HG03095 (cell line): ENCODE measurements at regions not wholly inside any gene's neighbourhood (a gene's known extent, or its start where the extent isn't known, plus 50 kb on each side); places are given as distances from the start of the nearest gene placed in this dataset.
"Not testable (repeated sequence)": the region's sequence is repeated elsewhere in the genome, so short reads cannot be mapped to it uniquely, and the experiment has no call there.

ENCODE experiments used
- ATAC-seq: cut with Tn5 transposase; IDR thresholded peaks from one replicate; pipeline ENCODE4 v1.9.1; 2021; ENCODE audit warnings: moderate library complexity; ENCODE audit not compliant: unreplicated experiment

DNA sequence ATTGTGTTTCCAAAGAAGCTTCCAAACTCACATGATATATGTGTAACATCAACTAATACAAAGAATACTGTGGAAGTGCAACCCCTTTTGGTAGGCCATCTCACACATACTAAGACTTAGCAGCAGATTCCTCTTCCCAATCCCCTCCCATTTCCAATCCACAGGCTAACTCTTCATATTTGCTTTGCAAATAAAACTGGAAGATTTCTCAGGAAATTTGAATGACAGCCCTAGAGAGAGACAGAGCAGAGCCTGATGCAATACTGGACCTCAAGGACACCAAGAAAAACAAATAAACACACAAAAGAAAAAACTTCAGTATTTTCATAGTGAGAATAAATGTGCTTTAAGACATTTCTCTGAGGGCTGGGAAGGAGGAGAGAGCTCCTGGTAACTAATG, 190.2 kb upstream of the BRINP3 start:
- no peak for ATAC-seq

DNA sequence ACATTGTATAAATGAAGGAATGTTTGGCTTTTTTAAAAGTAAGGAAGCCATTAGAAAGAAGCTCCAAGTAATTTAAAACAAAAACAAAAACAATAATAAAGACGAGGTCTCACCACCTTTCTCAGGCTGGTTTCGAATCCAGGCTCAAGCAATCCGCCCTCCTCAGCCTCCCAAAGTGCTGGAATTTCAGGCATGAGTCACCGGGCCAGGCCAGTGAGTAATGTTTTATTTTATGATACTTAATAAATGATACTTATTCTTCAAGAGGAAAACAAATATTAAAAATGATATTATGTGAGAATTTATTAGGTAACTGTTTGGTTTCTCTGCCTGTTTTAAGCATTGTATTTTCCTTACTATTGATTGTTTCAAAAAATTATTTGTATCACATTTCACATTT, 201.4 kb upstream of the BRINP3 start:
- no peak for ATAC-seq

DNA sequence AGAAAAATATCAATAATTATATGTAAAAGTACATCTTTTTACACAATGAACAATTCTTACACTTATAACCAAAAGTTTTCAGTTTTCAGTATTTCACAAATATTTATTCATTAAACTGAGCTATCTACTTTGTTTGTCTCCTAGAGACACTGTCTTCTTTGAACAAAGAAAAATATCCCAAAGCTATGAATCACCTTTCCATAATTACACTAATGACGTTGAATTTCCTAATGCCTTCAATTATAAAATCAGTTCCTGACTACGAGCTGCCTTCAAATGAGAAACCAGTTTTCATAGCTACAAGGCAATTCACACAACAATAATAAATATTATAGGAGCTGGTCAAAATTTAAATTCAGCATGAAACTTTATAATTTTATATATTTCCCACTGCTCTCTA, 201.8 kb upstream of the BRINP3 start:
- ATAC-seq, result no peak

DNA sequence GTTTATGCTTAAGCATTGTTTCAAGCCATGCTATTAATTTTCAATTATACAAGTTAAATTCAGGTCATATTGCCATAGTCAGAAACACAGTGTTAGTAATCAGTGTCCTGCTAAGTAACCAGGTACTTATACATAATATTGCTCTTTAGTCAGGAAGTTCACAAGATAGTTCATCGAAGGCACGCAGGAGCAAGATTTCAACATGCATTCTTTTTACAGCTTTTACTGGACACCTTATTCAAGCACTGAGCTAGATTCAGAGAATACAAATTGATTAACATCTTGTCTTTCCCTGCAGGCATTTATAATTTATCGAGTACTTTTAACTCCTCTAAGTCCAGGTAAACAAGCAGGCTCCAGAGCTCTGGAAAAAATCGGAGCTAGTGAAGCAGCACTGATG, 202.3 kb upstream of the BRINP3 start:
- no peak for ATAC-seq

DNA sequence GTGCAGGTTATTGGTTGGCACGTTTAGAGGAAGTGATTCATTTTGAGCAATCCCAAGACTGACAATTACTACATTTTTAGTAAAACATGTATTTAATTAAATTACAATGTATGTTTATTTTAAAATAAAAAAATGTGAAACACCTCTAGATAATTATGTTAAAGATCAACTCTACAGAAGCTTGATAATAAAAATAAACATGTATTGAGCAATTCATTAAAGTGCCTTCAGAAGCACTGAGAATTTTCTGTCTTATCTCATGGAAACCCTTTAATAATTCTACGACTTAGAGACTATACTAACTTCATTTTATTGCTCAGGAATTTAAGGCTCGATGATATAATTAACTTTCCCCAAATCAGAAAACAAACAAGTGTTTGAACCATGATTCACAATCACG, 208.0 kb upstream of the BRINP3 start:
- ATAC-seq, result no peak

DNA sequence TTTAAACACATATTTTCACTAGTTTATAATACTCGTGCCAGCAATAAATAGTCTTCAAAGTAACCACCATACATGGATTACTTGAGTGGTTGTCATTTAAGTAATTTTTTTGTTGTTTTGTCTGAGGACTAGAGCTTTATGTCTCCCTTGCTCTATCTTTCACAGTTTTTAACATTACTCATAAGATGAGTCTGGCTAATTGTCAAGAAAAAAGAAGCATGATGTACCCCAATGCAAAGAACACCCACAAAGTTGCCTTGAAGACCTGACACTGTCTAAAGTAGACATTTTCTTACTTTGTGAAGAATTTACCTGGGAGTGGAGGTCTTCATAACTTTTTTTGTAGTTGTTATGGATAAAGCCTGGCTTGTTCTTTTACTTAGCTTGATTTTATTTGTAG, 210.4 kb upstream of the BRINP3 start:
- no peak for ATAC-seq

DNA sequence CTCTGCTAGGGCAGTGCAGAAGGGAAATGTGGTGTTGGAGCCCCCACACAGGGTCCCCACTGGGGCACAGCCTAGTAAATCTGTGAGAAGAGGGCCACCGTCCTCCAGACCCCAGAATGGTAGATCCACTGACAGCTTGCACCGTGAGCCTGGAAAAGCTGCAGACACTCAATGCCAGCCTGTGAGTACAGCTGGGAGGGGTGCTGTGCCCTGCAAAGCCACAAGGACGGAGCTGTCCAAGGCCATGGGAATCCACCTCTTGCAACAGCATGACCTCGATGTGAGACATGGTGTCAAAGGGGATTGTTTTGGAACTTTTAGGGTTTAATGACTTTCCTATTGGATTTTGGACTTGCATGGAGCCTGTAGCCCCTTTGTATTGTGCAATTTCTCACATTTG, 220.8 kb upstream of the BRINP3 start:
- ATAC-seq, result not testable (repeated sequence)

DNA sequence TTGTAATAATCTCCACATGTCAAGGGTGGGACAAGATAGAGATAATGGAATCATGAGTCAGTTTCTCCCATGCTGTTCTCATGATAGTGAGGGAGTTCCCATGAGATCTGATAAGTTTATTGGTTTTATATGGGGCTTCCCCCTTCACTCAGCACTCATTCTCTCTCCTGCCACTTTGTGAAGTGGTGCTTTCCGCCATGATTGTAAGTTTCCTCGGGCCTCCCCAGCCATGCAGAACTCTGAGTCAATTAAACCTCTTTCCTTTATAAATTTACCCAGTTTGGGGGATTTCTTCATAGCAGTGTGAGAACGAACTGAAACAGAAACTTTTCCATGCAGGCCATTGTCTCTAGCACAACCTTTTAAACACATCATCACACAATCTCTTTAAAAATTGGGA, 221.5 kb upstream of the BRINP3 start:
- ATAC-seq, result no peak

DNA sequence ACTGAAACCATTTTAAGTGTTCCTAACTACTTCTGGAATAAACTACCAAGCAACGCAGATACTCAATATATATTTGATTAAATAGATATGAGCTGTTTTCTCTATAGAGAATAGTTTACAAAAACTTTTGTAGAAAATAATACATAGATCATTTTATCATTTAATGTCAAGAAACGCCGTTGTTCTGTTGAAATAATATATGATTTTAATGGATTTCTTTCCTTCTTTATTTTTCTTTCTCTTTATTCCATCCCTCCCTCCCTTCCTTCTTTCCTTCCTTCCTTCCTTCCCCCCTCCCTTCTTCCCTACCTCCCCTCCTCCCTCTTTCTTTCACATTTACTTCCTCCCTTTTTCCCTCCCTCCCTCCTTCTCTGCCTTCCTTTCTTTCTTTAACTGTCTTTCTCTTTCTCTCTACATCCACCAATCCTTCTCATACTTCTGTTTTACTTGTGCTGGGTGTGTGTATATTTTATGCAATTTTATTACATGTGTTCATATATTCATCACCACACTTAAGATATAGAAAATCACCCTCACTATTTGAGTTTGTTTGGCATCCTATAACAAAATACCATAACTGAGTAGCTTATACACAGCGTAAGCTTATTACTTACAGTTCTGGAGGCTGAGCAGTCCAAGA, 230.9 kb upstream of the BRINP3 start:
- no peak for ATAC-seq

DNA sequence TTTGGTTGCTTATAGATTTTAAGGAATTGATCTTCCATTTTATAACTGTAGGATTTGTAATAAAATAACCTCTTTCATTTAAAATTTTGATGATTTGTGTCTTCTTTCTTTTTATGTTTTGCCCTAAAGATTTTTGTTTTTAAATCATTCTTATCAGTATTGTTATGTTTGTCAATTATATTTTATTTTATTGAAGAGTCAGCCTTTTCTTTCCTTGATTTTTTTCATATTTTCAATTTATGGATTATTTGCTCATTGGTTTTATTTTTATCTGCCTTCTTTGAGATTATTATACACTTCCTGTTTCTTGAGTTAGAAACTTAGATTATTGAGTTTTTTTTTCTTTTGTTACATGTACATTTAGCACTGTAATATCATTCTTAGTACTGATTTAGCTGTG, 233.4 kb upstream of the BRINP3 start:
- no peak for ATAC-seq

DNA sequence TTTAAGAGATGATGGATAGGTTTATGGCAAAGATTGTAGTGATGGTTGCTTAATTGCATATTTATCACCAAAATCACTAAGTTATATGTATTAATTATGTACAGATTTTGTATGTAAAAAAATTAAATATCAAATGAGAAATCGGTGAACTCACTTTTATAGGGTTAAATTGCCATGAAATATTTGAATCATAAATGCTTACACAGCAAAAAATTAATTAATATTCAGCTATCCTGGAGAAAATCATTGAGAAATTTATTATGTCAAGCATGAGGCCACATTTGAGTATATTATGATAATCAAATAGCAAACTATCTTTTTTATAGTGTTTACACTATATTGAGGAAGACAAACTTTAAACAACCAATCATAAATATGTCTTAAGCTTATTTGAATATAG, 239.4 kb upstream of the BRINP3 start:
- no peak for ATAC-seq

DNA sequence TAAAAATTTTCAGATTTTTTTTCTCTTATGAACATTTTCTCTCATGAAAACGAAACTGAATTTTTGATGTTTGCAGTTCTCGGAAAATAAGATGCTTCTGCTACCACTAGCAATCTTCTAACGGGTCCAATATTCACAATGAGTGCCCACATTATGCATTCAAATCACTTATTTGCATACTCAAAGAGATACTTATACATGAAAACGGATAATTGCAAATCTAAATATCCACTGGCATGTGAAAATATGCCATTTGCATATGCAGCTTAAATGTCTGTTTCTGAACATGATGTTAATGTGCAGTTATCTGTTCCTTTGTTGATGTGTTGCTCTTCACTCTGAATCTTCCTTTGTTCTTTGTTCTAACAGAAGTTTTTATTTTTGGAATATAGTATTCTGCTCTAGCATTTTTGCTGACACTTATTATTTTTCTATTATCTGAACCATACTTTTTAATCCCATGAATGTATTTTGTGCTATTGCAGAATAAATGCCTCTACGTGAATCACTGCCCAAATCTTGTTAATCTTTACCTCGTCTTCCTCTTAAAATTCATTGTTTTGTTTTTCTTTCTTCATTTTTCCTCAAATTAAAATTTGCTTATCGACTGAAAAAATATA, 259.4 kb upstream of the BRINP3 start:
- no peak for ATAC-seq

DNA sequence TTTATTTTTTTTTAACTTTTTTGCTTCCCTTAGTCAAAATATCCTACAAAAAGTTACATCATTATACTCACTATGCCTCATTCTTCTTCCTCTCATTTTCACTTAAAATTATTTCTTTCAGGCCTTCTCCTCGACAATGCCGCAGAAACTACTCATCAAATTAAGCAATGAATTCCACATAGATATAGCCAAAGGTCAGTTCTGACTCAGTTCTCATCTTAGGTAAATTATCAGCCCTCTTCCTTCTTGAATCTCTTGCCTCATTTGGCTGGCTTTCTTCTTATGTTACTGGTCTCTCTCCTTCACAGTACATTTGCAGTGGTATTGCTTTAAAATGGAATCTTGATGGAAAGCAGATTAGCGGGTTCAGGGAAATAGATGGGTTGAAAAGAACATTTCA, 260.7 kb upstream of the BRINP3 start:
- no peak for ATAC-seq

DNA sequence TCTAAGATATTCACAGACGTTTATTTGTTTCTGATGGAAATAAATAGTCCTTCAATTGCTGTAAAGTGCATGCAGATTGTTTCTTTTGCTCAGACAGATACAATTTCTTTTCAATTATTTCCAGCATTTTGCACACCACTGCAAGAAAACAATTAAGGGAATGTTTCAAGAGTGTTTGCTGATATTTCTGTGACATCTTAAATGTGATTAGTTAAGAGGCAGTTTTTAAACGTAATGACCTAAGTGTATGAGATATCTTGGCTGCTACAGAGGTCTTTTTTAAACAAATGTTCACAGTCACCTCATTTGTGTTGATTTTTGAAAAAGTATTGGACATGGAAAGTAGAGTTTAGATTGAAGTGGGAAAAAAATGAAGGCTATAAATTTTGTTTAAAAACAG, 262.3 kb upstream of the BRINP3 start:
- no peak for ATAC-seq

DNA sequence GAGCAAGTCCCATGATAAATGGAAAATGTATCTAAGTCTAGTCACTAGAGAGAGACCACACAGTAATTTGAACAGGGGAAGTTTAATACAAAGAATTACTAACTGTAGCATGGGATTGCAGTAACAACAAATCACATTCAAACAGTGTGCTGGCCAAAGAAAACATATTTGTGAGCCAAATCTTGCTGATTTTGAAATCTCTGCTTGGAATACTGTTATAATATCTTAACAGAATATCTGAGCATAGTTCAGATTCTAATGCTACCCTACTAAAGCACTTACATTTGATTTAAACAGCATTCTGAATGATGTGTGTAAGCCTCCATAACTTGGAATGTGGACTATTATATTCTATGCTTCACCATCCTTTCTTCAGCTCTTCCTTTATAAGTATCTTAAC, 270.0 kb upstream of the BRINP3 start:
- no peak for ATAC-seq

DNA sequence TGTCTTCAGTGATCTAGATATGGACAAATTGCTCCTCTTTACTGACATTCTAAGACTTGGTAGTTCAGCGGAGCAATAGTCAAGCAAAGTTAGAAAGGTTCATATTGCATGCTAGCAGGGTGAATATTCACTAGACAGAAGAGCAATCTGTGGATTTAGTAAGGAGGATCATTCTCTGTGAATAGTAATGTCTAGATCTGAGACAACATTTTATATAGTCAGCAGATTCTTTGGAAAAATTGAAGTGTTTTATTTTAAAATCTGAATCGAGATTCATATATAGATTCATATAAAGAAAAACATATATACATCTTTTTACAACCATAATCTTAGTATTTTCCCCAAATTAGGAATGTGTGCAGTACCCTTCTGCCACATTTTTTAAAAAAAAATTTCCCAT, 274.5 kb upstream of the BRINP3 start:
- no peak for ATAC-seq

DNA sequence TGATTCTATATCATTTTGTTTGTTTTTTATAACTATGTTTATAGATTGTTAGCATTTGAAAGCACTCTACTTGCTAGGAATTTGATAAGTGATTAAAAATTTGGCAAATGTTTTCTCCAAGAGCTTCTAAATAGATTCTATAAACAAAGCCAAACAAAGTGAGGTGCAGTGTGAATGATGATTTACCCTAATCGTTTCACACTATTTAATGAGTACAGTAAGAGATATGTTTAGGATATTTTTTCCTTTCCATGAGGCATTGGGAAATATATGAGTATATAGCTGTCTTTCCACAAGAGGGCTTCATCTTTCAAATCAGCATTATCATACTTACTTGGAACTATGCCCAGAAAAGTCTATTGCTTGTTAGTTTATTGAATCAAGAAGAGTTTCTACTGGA, 277.0 kb upstream of the BRINP3 start:
- ATAC-seq, result no peak

DNA sequence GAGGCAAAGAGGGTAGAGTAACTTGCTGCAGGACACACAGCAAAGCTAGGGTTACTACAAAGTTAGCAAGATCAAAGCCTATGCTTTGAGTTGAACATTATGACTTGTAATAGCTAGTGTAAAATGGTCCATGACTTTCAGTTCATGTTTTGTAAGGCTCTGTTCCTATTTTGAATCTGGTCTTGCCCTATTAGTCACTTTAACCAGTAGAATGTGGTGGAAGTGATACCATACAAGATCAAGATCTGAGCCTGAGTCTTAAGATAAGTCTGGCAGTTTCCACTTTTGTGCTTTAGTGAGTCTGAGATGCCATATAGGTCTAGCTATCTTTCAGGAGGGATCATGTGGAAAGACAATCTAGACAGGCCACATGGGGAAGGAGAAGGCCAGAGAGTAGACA, 282.1 kb upstream of the BRINP3 start:
- ATAC-seq, result peak; percentile 96

DNA sequence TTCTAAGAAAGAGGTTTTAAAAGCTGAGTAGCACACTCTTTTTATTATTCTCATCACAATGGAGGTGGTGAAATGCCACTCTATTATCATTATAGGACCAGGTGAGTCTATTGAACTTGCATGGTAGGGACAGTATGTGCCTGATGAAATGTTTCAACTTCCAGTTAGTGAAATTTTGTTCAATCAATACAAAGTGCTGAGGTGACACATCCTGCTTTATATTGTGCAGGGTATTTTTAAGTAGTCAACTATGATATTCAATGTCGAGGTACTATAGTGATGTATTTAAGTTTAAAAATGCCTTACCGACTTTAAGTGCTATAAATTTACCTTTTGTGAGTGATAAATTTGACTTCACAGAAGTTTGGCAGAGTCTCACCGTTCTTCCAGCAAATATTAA, 284.7 kb upstream of the BRINP3 start:
- ATAC-seq, result no peak

DNA sequence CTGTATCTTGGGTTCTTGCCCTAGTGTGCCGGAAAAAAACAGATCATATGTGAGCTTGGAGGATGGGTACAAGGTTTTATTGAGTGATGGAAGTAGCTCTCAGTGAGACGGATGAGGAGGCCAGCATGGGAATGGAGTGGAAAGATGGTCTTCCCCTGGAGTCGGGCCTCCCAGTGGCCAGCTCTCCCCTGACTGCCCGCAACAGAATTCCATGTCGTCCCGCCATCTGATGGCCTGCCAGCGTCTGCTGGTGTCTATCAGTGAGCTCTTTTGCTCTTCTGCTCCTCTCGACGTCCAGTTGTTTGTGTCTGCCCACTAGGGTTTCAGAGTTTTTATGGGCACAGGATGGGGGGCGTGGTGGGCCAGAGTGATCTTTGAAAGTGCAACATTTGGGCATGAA, 315.2 kb upstream of the BRINP3 start:
- no peak for ATAC-seq

DNA sequence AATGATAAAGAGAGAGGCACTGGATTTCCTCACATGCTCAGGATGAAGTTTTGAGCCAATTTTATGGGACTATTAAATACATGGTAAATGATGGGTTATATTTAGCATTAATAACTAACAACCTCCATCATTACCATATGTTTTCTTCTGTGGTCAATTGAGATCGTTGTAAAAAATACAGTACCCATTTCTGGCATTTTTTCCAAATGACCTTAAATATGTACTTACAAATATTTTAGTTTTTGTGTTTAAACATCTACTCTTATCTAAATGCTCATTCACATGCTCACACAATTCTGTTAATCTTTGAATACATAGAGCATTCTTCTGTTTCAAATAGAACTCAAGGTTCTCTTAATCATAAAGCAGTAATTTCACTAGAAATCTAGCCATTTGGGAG, 330.0 kb upstream of the BRINP3 start:
- ATAC-seq, result no peak

DNA sequence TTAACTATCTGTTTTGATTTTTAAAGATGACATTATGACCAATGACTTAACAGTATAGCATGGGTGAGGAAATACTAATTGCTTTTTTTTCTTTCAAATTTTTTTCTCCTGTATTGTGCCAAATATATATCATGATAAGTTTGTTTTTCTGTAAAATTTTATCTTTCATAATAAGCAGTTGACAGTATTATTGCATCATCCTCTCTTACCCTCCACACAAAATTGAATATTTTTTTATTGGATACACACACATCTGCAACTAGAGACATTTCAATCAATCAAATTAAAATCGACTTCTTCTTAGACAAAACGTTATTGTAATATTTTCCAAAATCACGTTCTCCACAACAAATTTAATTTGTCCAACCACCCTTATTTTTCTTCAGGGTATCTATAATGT, 330.4 kb upstream of the BRINP3 start:
- ATAC-seq, result no peak

DNA sequence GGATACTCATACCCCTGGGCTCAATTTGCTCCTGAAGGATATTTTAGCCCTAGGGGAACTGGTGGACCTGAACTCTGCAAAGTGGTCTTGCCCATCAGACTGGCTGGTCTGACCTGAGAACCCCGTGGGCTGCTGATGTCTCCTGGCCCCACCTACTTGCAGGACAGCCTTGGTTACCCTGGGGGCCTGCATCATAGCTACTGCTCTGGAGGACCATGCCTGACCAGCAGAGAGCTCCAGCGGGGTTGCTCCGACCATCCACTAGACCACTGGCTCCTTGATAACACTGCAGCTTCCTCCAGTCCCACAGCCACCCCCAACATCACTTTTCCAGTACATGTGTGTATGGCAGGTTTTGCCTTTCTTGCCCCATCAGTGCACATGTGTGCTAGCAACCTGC, 331.6 kb upstream of the BRINP3 start:
- no peak for ATAC-seq
